ENCODE measurements at regions not wholly inside any gene's neighbourhood (a gene's known extent, or its start where the extent isn't known, plus 50 kb on each side); places are given as distances from the start of the nearest gene placed in this dataset.

- TF ChIP-seq CTCF (IDR thresholded peaks at IDR 0.05; ENCODE audit: low read length): no peak
- TF ChIP-seq EZH2 (IDR thresholded peaks at IDR 0.05; ENCODE audit: borderline replicate concordance, low read length): no peak
Measured at GRCh38 chr2:118490330-118490729, 357.1 kb downstream of the EN1 start.
